Lower leg skin (tissue), 4 donors: ENCODE measurements at regions not wholly inside any gene's neighbourhood (a gene's known extent, or its start where the extent isn't known, plus 50 kb on each side); places are given as distances from the start of the nearest gene placed in this dataset.
"Not testable (repeated sequence)": the region's sequence is repeated elsewhere in the genome, so short reads cannot be mapped to it uniquely, and the experiment has no call there.

Experiments used
- DNase-seq, 2 donors: peaks; one replicate each; pipeline ENCODE4 v3.0.0-alpha.2; 2019; ENCODE audit warnings: low spot score in 2 of 2
- H3K4me3 ChIP-seq: fragments of 200-600 bp; sonication (generic); 2 replicates; pipeline ENCODE4 v1.5.1; 2017; ENCODE audit warnings: mild to moderate bottlenecking, low read depth; ENCODE audit not compliant: poor library complexity, severe bottlenecking
- POLR2A ChIP-seq, 2 donors: fragments of 450-650 bp; IDR thresholded peaks; one replicate each; pipeline ENCODE4 v1.6.1; 2016 to 2017; ENCODE audit warnings: antibody characterized with exemption in 2 of 2, mild to moderate bottlenecking in 1 of 2, moderate library complexity in 1 of 2
- WGBS, 2 donors: methylation state at CpG; one replicate each; pipeline ENCODE4 v1.1.5; 2018; 5-methylcytosine and 5-hydroxymethylcytosine counted together
- intact Hi-C: fragments of 100-400 bp; cut with DNase I; formaldehyde crosslinking; loops from one replicate; pipeline ENCODE4 v1.15.0; 2023; ENCODE audit warnings: low total_unique reads
- TF ChIP-seq, protein P1 (sequence below), 3 donors: fragments of 450-650 bp; IDR thresholded peaks; one replicate each; pipeline ENCODE4 v1.5.1; 2016; ENCODE audit warnings: antibody characterized with exemption in 3 of 3, mild to moderate bottlenecking in 3 of 3, moderate library complexity in 2 of 3

DNA sequence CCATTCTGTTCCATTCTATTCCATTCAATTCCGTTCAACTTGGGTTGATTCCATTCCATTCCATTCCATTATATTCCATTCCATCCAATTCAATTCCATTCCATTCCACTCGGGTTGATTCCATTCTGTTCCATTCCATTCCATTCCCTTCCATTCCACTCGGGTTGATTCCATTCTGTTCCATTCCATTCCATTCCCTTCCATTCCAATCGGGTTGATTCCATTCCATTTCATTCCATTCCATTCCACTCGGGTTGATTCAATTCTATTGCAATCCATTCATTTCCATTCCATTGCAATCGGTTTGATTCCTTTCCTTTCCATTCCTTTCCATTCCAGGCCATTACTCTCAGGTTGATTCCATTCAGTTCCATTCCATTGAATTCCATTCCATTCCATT is 1138.4 kb downstream of the RPIA start:
- DNase-seq = no peak
- 70 to 78% methylated on average over 6 of the region's 6 CpGs for WGBS, 2 donors
- H3K4me3 ChIP-seq = no peak overlapping the region
- intact Hi-C loops = no loop called here
- TF ChIP-seq POLR2A (IDR thresholded peaks at IDR 0.05) = no peak
- TF ChIP-seq, protein P1, sequence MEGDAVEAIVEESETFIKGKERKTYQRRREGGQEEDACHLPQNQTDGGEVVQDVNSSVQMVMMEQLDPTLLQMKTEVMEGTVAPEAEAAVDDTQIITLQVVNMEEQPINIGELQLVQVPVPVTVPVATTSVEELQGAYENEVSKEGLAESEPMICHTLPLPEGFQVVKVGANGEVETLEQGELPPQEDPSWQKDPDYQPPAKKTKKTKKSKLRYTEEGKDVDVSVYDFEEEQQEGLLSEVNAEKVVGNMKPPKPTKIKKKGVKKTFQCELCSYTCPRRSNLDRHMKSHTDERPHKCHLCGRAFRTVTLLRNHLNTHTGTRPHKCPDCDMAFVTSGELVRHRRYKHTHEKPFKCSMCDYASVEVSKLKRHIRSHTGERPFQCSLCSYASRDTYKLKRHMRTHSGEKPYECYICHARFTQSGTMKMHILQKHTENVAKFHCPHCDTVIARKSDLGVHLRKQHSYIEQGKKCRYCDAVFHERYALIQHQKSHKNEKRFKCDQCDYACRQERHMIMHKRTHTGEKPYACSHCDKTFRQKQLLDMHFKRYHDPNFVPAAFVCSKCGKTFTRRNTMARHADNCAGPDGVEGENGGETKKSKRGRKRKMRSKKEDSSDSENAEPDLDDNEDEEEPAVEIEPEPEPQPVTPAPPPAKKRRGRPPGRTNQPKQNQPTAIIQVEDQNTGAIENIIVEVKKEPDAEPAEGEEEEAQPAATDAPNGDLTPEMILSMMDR (IDR thresholded peaks at IDR 0.05) = no peak

DNA sequence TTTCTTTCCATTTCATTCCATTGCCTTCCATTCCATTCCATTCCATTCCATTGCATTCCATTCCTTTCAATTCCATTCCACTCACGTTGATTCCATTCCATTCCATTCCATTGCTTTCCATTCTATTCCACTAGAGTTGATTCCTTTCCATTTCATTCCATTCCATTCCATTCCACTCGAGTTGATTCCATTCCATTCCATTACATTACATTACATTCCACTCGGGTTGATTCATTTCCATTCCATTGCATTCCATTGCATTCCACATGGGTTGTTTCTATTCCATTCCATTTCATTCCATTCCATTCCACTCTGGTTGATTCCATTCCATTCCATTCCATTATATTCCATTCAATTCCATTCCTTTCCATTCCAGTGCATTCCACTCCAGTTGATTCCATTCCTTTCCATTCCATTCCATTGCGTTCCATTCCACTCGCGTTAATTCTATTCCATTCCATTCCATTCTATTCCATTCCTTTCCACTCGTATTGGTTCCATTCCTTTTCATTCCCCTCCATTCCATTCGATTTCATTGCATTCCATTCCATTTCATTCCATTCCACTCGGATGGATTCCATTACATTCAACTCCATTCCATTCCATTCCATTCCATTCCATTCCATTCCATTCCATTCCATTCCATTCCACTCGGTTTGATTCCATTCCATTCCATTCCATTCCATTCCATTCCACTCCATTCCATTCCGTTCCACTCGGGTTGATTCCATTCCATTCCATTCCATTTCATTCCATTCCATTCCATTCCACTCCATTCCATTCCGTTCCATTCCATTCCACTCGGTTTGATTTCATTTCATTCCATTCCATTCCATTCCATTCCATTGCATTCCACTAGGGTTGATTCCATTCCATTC is 1139.1 kb downstream of the RPIA start:
- DNase-seq, H3K4me3 ChIP-seq, intact Hi-C loops: not testable (repeated sequence)
- WGBS, 2 donors = 65 to 72% methylated on average over 14 of the region's 14 CpGs

DNA sequence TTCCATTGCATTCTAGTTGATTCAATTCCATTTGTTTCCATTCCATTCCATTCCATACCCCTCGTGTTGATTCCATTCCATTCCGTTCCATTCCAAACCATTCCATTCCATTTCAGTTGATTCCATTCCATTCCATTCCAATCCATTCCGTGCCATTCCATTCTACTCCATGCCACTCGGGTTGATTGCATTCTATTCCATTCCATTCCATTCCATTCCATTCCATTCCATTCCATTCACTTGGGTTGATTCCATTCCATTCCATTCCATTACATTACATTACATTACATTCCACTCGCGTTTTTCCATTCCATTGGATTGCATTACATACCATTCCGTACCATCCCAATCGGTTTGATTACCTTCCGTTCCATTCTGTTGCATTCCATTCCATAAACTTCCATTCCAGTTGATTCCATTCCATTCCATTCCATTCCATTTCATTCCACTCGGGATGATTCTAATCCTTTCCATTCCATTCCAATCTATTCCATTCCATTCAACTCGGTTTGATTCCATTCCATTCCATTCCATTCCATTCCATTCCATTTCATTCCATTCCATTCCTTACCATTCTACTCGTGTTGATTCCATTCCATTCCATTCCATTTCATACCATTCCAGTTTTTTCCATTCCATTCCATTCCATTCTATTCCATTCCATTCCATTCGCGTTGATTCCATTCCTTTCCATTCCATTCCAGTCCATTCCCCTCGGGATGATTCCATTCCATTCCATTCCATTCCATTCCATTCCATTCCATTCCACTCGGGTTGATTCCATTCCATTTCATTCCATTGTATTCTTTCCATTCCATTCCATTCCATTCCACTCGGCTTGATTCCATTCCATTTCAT is 1140.4 kb downstream of the RPIA start:
- WGBS, 2 donors = 70 to 74% methylated on average over 17 of the region's 17 CpGs
- TF ChIP-seq POLR2A (IDR thresholded peaks at IDR 0.05) = no peak
- TF ChIP-seq, protein P1 (IDR thresholded peaks at IDR 0.05) = no peak
- DNase-seq = no peak
- intact Hi-C loops = no loop called here
- no peak overlapping the region for H3K4me3 ChIP-seq

DNA sequence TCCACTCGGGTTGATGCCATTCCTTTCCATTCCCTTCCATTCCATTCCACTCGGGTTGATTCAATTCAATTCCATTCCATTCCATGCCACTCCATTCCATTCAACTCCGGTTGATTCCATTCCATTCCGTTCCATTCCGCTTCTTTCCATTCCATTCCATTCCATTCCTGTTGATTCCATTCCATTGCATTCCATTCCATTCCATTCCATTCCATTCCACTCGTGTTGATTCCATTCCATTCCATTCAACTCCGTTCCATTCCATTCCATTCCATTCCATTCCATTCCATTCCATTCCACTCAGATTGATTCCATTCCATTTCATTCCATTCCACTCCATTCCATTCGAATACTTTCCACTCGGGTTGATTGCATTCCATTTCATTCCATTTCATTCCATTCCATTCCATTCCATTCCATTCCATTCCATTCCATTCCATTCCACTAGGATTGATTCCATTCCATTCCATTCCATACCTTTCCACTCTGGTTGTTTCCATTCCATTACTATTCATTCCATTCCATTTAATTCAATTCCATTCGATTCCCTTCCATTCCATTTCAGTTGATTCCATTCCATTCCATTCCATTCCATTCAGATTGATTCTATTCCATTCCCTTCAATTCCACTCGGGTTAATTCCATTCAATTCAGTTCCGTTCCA is 1141.8 kb downstream of the RPIA start:
- 66 to 76% methylated on average over 12 of the region's 12 CpGs for WGBS, 2 donors
- no peak overlapping the region for H3K4me3 ChIP-seq
- DNase-seq = no peak
- TF ChIP-seq POLR2A (IDR thresholded peaks at IDR 0.05) = no peak
- TF ChIP-seq, protein P1 (IDR thresholded peaks at IDR 0.05) = no peak
- intact Hi-C loops = no loop called here

DNA sequence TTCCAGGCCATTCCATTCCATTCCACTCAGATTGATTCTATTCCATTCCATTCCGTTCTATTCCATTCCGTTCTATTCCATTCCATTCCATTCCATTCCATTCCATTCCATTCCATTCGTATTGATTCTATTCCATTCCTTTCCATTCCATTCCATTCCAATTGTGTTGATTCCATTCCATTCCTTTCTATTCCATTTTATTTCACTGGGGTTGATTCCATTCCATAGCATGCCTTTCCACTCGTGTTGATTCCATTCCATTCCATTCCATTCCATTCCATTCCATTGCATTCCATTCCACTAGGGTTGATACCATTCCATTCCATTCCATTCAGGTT is 1142.3 kb downstream of the RPIA start:
- no peak overlapping the region for H3K4me3 ChIP-seq
- intact Hi-C loops = no loop called here
- TF ChIP-seq, protein P1 (IDR thresholded peaks at IDR 0.05) = no peak
- no peak for TF ChIP-seq POLR2A (IDR thresholded peaks at IDR 0.05)
- DNase-seq = no peak
- WGBS, 2 donors = 65 to 70% methylated on average over 4 of the region's 4 CpGs

DNA sequence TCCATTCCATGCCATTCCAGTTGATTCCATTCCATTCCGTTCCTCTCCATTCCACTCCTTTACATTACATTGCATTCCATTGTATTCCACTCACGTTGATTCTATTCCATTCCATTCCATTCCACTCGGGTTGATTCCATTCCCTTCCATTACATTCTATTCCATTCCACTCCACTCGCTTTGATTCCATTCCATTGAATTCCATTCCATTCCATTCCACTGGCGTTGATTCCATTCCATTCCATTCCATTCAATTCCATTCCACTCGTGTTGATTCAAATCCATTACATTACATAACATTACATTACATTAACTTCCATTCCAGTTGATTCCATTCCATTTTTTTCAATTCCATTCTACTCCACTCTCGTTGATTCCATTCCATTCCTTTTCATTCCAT is 1142.8 kb downstream of the RPIA start:
- WGBS, 2 donors = 70 to 74% methylated on average over 7 of the region's 7 CpGs
- no peak for DNase-seq
- intact Hi-C loops = no loop called here
- H3K4me3 ChIP-seq = no peak overlapping the region
- no peak for TF ChIP-seq POLR2A (IDR thresholded peaks at IDR 0.05)
- TF ChIP-seq, protein P1 (IDR thresholded peaks at IDR 0.05) = no peak

DNA sequence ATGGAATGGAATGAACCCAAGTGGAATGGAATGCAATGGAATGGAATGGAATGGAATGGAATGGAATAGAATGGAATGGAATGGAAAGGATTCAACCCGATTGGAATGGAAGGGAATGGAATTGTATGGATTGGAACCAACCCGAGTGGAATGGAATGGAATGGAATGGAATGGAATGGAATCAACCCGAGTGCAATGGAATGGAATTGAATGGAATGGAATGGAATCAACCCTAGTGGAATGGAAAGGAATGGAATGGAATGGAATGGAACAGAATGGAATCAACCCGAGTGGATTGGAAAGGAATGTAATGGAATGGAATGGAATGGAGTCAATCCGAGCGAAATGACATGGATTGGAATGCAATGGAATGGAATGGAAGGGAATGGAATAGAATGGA is 1144.9 kb downstream of the RPIA start:
- 67 to 76% methylated on average over 6 of the region's 6 CpGs for WGBS, 2 donors
- DNase-seq, intact Hi-C loops, H3K4me3 ChIP-seq: not testable (repeated sequence)
